DOHH2 (cell line): ENCODE measurements at regions not wholly inside any gene's neighbourhood (a gene's known extent, or its start where the extent isn't known, plus 50 kb on each side); places are given as distances from the start of the nearest gene placed in this dataset.

ENCODE experiments used
- CTCF ChIP-seq: fragments of 200-600 bp; sonication (generic); IDR thresholded peaks from one replicate; pipeline ENCODE4 v1.5.1; 2014; ENCODE audit warnings: antibody characterized with exemption, mild to moderate bottlenecking, low read depth, low read length; ENCODE audit not compliant: poor library complexity, severe bottlenecking
- EZH2phosphoT487 ChIP-seq: fragments of 200-600 bp; sonication (generic); IDR thresholded peaks from 2 replicates; pipeline ENCODE4 v1.6.1; 2017; ENCODE audit warnings: borderline replicate concordance, mild to moderate bottlenecking, antibody characterized with exemption, low read length, moderate library complexity, mixed read lengths

- TF ChIP-seq CTCF = no peak
- TF ChIP-seq EZH2phosphoT487 = no peak
Observed at GRCh38 chr2:180621366-180621765, 359.0 kb upstream of the UBE2E3 start.
